SHP77 (cell line): ENCODE measurements at regions not wholly inside any gene's neighbourhood (a gene's known extent, or its start where the extent isn't known, plus 50 kb on each side); places are given as distances from the start of the nearest gene placed in this dataset.

Experiments used
- DNase-seq, 2 experiments: peaks; one replicate each; lab custom pipeline; 2025; lab: John Stamatoyannopoulos, UW

- no peak for DNase-seq
Measured at GRCh38 chr4:22099896-22100295, 151.3 kb upstream of the KCNIP4 start.

GRCh38 chr4:22097596-22097995 is 149.0 kb upstream of the KCNIP4 start:
- no peak for DNase-seq

GRCh38 chr4:22094217-22094616 is 145.6 kb upstream of the KCNIP4 start:
- DNase-seq, result no peak

- no peak for DNase-seq
Measured at GRCh38 chr4:22093126-22093525, 144.6 kb upstream of the KCNIP4 start.

- DNase-seq, result no peak
Measured at GRCh38 chr4:22091906-22092305, 143.3 kb upstream of the KCNIP4 start.

GRCh38 chr4:22091352-22091717 is 142.8 kb upstream of the KCNIP4 start:
- DNase-seq, result no peak

- no peak for DNase-seq
Measured at GRCh38 chr4:22090661-22091351, 142.2 kb upstream of the KCNIP4 start.

GRCh38 chr4:22077571-22077970 is 129.0 kb upstream of the KCNIP4 start:
- no peak for DNase-seq

- DNase-seq, result no peak
Measured at GRCh38 chr4:22072726-22073125, 124.2 kb upstream of the KCNIP4 start.

GRCh38 chr4:22072240-22072639 is 123.7 kb upstream of the KCNIP4 start:
- DNase-seq, result no peak

GRCh38 chr4:22071749-22072148 is 123.2 kb upstream of the KCNIP4 start:
- DNase-seq, result no peak

- DNase-seq, result no peak
Measured at GRCh38 chr4:22070256-22070655, 121.7 kb upstream of the KCNIP4 start.

GRCh38 chr4:22063613-22064012 is 115.0 kb upstream of the KCNIP4 start:
- no peak for DNase-seq

GRCh38 chr4:22062676-22063075 is 114.1 kb upstream of the KCNIP4 start:
- DNase-seq, result no peak

GRCh38 chr4:22055954-22056353 is 107.4 kb upstream of the KCNIP4 start:
- DNase-seq, result no peak

- DNase-seq, result no peak
Measured at GRCh38 chr4:22052076-22052475, 103.5 kb upstream of the KCNIP4 start.

- no peak for DNase-seq
Measured at GRCh38 chr4:22048323-22048722, 99.8 kb upstream of the KCNIP4 start.

GRCh38 chr4:22047793-22048192 is 99.2 kb upstream of the KCNIP4 start:
- no peak for DNase-seq

- DNase-seq, result no peak
Measured at GRCh38 chr4:22045051-22045630, 96.6 kb upstream of the KCNIP4 start.

- DNase-seq, result no peak
Measured at GRCh38 chr4:22031423-22031822, 82.9 kb upstream of the KCNIP4 start.

- DNase-seq, result no peak
Measured at GRCh38 chr4:22030881-22031280, 82.3 kb upstream of the KCNIP4 start.

- DNase-seq, result no peak
Measured at GRCh38 chr4:22030307-22030706, 81.7 kb upstream of the KCNIP4 start.

GRCh38 chr4:22029803-22030202 is 81.2 kb upstream of the KCNIP4 start:
- DNase-seq, result no peak

GRCh38 chr4:22021106-22021505 is 72.5 kb upstream of the KCNIP4 start:
- DNase-seq, result no peak
